HepG2 (cell line): ENCODE measurements at regions not wholly inside any gene's neighbourhood (a gene's known extent, or its start where the extent isn't known, plus 50 kb on each side); places are given as distances from the start of the nearest gene placed in this dataset.

Experiments used
- ATAC-seq: fragments of 200-7000 bp; cut with Tn5 transposase; 3 replicates; pipeline ENCODE4 v1.9.1; 2020; ENCODE audit warnings: mild to moderate bottlenecking, moderate library complexity
- BruUV-seq: library from RNA; stranded (reverse); fragments of 400-500 nt; replicated peaks from 2 replicates; lab custom pipeline; 2021; lab: Mats Ljungman, UMichigan
- CTCF ChIA-PET: fragments of 300-600 bp; formaldehyde crosslinking; extraction: SDS; loops from one replicate; lab custom pipeline; 2021; ENCODE audit warnings: low total read pairs, inconsistent platforms, low intra/inter-chr PET ratio; lab: Yijun Ruan, JAX
- POLR2A ChIA-PET: fragments of 350-600 bp; sonication (Branson Sonifier 250); formaldehyde crosslinking; loops from one replicate; lab custom pipeline; 2020; ENCODE audit warnings: antibody characterized with exemption, inconsistent platforms; lab: Yijun Ruan, JAX
- DNase-seq: peaks from one replicate; pipeline ENCODE4 v3.0.0-alpha.2; 2015; ENCODE audit warnings: low spot score
- FAIRE-seq: peaks from 3 replicates; lab custom pipeline; 2011; peaks lifted over from hg19 to GRCh38; lab: Jason Lieb, UNC
- H2AFZ ChIP-seq: one replicate; pipeline ENCODE4 v1.6.1; 2011; ENCODE audit warnings: low read length, inconsistent platforms
- H3K27ac ChIP-seq: fragments of 300-600 bp; 3 replicates; pipeline ENCODE4 v1.8.0; 2011; ENCODE audit warnings: mixed run types, mild to moderate bottlenecking, mixed read lengths, low read length, inconsistent platforms; ENCODE audit not compliant: insufficient read depth; ENCODE audit errors: extremely low read length
- H3K27me3 ChIP-seq, 2 experiments: fragments of 200-600 bp in 1 of 2; 2 replicates in 1 of 2; 3 replicates in 1 of 2; pipeline versions ENCODE4 v1.6.0 to v1.8.0; 2011; ENCODE audit warnings: low read length in 2 of 2, mild to moderate bottlenecking in 2 of 2, moderate library complexity in 2 of 2, inconsistent platforms in 1 of 2; ENCODE audit not compliant: insufficient read depth in 2 of 2, control insufficient read depth in 1 of 2
- H3K36me3 ChIP-seq, 2 experiments: fragments of 200-600 bp in 1 of 2; replicated peaks in 1 of 2; 2 replicates in 1 of 2; 3 replicates in 1 of 2; pipeline versions ENCODE4 v1.5.1 to v1.8.0; 2011; ENCODE audit warnings: low read length in 2 of 2, inconsistent platforms in 1 of 2; ENCODE audit not compliant: insufficient read depth in 2 of 2, control insufficient read depth in 1 of 2
- H3K4me1 ChIP-seq: 2 replicates; pipeline ENCODE4 v1.5.1; 2012; ENCODE audit warnings: low read length, inconsistent platforms; ENCODE audit not compliant: insufficient read depth
- H3K4me2 ChIP-seq: 2 replicates; pipeline ENCODE4 v1.6.0; 2011; ENCODE audit warnings: low read depth, low read length, inconsistent platforms
- H3K4me3 ChIP-seq, 3 experiments: fragments of 200-600 bp in 1 of 3; sonication (generic), shearing (Covaris generic) in 1 of 3; replicated peaks in 1 of 3; 2 replicates each; pipeline ENCODE4 v1.5.1; 2011 to 2016; ENCODE audit warnings: low read length in 3 of 3, inconsistent platforms in 2 of 3, low read depth in 2 of 3, mild to moderate bottlenecking in 2 of 3, control low read depth in 1 of 3, mixed read lengths in 1 of 3; ENCODE audit not compliant: insufficient read depth in 1 of 3
- H3K79me2 ChIP-seq: one replicate; pipeline ENCODE4 v1.6.1; 2011; ENCODE audit warnings: low read length, inconsistent platforms; ENCODE audit not compliant: insufficient read depth
- H3K9ac ChIP-seq: 2 replicates; pipeline ENCODE4 v1.6.0; 2011; ENCODE audit warnings: mild to moderate bottlenecking, low read depth, low read length, inconsistent platforms; ENCODE audit not compliant: insufficient read depth
- H3K9me3 ChIP-seq: 2 replicates; pipeline ENCODE4 v1.5.1; 2012; ENCODE audit warnings: mild to moderate bottlenecking, low read length
- H4K20me1 ChIP-seq: 2 replicates; pipeline ENCODE4 v1.6.0; 2011; ENCODE audit warnings: inconsistent platforms, mild to moderate bottlenecking, low read length, moderate library complexity; ENCODE audit not compliant: insufficient read depth
- ATF7-NPFF ChIP-seq: sonication (generic); formaldehyde crosslinking; IDR thresholded peaks from 2 replicates; pipeline ENCODE4 v1.8.1; 2023; ENCODE audit warnings: mild to moderate bottlenecking, low read depth, missing genetic modification reagents, moderate library complexity
- CEBPB ChIP-seq: IDR thresholded peaks from 2 replicates; pipeline ENCODE4 v1.6.1; 2011; ENCODE audit warnings: low read depth, low read length, improper control_type of control experiment, borderline replicate concordance
- HOXA3 ChIP-seq: sonication (generic); formaldehyde crosslinking; IDR thresholded peaks from 2 replicates; pipeline ENCODE4 v1.5.0; 2020; ENCODE audit warnings: missing genetic modification reagents
- MIER3 ChIP-seq: IDR thresholded peaks from 2 replicates; pipeline ENCODE4 v1.6.1; 2016; ENCODE audit warnings: missing compliant biosample characterization, borderline replicate concordance
- SP1 ChIP-seq, 2 experiments: fragments of 450-650 bp in 1 of 2; sonication (generic) in 1 of 2; formaldehyde crosslinking in 1 of 2; IDR thresholded peaks; 2 replicates each; pipeline versions ENCODE4 v1.4.0 to v1.6.1; 2016 to 2020; ENCODE audit warnings: missing genetic modification reagents in 1 of 2
- TBX2 ChIP-seq: sonication (generic); formaldehyde crosslinking; IDR thresholded peaks from 2 replicates; pipeline ENCODE4 v1.5.0; 2020; ENCODE audit warnings: missing genetic modification reagents, mild to moderate bottlenecking, borderline replicate concordance
- TMF1 ChIP-seq: sonication (generic); formaldehyde crosslinking; IDR thresholded peaks from 2 replicates; pipeline ENCODE4 v1.8.1; 2022; ENCODE audit warnings: low read depth, missing genetic modification reagents
- ZNF17 ChIP-seq: sonication (generic); formaldehyde crosslinking; IDR thresholded peaks from 2 replicates; pipeline ENCODE4 v1.5.0; 2020; ENCODE audit warnings: mild to moderate bottlenecking, missing genetic modification reagents
- ZNF326 ChIP-seq: sonication (generic); formaldehyde crosslinking; IDR thresholded peaks from 2 replicates; pipeline ENCODE4 v1.4.0; 2020; ENCODE audit warnings: missing genetic modification reagents, borderline replicate concordance
- ZNF547 ChIP-seq: sonication (generic); formaldehyde crosslinking; IDR thresholded peaks from 2 replicates; pipeline ENCODE4 v1.5.1; 2020; ENCODE audit warnings: mild to moderate bottlenecking, missing genetic modification reagents
- ZNF589 ChIP-seq: sonication (generic); formaldehyde crosslinking; conservative IDR thresholded peaks from 2 replicates; pipeline ENCODE4 v1.8.0; 2022; ENCODE audit warnings: mild to moderate bottlenecking, moderate library complexity, missing genetic modification reagents
- ZNF598 ChIP-seq: sonication (generic); formaldehyde crosslinking; IDR thresholded peaks from 2 replicates; pipeline ENCODE4 v1.5.1; 2020; ENCODE audit warnings: mild to moderate bottlenecking, missing genetic modification reagents, borderline replicate concordance
- ZNF614 ChIP-seq: IDR thresholded peaks from 2 replicates; pipeline ENCODE4 v1.6.1; 2018; ENCODE audit warnings: missing biosample characterization, missing genetic modification reagents, inconsistent platforms, borderline replicate concordance
- ZNF615 ChIP-seq: sonication (generic); formaldehyde crosslinking; IDR thresholded peaks from 2 replicates; pipeline ENCODE4 v1.5.0; 2020; ENCODE audit warnings: mild to moderate bottlenecking, missing genetic modification reagents, borderline replicate concordance
- ZNF660 ChIP-seq: sonication (generic); formaldehyde crosslinking; IDR thresholded peaks from 2 replicates; pipeline ENCODE4 v1.5.1; 2020; ENCODE audit warnings: mild to moderate bottlenecking, low read depth, missing genetic modification reagents, borderline replicate concordance
- ZNF850 ChIP-seq: sonication (generic); formaldehyde crosslinking; conservative IDR thresholded peaks from 2 replicates; pipeline ENCODE4 v1.9.0; 2021; ENCODE audit warnings: mild to moderate bottlenecking, missing genetic modification reagents
- WGBS: methylation state at CpG from one replicate; pipeline ENCODE4 v1.1.6; 2017; ENCODE audit warnings: low lambda C conversion rate; 5-methylcytosine and 5-hydroxymethylcytosine counted together
- in situ Hi-C: cut with HindIII; loops from 2 replicates; pipeline ENCODE4 v1.10.0; 2017; ENCODE audit warnings: low pct_unique_long_range_greater_than_20kb; ENCODE audit not compliant: extremely low pct_ligation_motif_present
- intact Hi-C: fragments of 100-400 bp; cut with micrococcal nuclease; formaldehyde crosslinking; loops from one replicate; pipeline ENCODE4 v1.10.0; 2022; ENCODE audit not compliant: unreplicated experiment
- TF ChIP-seq, protein P1 (sequence below): sonication (generic); formaldehyde crosslinking; conservative IDR thresholded peaks from 2 replicates; pipeline ENCODE4 v1.8.0; 2022; ENCODE audit warnings: low read depth, missing genetic modification reagents
- TF ChIP-seq, protein P2 (sequence below): sonication (generic); formaldehyde crosslinking; conservative IDR thresholded peaks from 2 replicates; pipeline ENCODE4 v1.4.0; 2020; ENCODE audit warnings: mild to moderate bottlenecking, missing genetic modification reagents, moderate library complexity
- TF ChIP-seq, protein P3 (sequence below): sonication (generic); formaldehyde crosslinking; conservative IDR thresholded peaks from 2 replicates; pipeline ENCODE4 v1.4.0; 2020; ENCODE audit warnings: missing genetic modification reagents

DNA sequence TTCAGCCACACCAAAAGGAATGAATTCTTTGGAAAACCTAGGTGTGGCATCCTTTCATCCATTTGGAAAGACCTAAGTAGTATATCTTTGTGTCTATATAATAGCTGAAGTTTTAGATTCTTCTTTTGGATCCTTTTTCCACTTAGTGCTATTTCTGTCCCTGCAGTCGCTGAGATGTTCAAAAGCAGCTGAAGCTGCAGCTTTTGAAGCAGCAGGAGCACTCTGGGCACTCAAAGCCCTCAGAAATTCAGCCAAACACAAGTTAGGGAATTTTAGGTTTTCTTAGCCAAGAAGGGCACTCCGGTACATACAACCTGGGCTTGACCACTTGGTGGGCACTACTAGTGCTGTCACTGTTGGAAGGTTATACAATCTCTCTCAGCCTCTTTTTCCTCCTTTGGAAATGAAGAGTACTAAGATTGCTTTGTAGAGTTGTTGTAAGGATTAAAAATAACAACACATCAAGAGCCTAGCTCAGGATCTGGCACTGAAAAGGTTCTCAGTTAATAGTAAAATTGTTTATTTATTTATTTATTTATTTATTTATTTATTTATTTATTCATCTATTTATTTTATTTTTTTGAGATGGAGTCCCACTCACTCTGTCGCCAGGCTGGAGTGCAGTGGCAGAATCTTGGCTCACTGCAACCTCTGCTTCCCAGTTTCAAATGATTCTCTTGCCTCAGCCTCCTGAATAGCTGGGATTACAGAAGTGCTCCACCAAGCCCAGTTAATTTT, 71.9 kb upstream of the SLC22A16 start:
- no TSS peak for BruUV-seq
- TF ChIP-seq TMF1 (no peak), ZNF547 (CRISPR knock-in tag) (no peak), MIER3 (CRISPR knock-in tag) (no peak), ZNF615 (no peak), ATF7-NPFF (no peak), ZNF850 (CRISPR knock-in tag) (no peak), ZNF614 (CRISPR knock-in tag) (no peak), ZNF17 (CRISPR knock-in tag) (no peak), ZNF589 (CRISPR knock-in tag) (no peak), ZNF660 (CRISPR knock-in tag) (no peak), CEBPB (no peak), SP1 (IDR thresholded peaks at IDR 0.05) (no peak), SP1 (CRISPR knock-in tag; IDR thresholded peaks at IDR 0.05) (no peak), ZNF598 (CRISPR knock-in tag) (no peak), TBX2 (CRISPR knock-in tag) (no peak), ZNF326 (CRISPR knock-in tag) (no peak), HOXA3 (CRISPR knock-in tag) (no peak)
- TF ChIP-seq, protein P1, sequence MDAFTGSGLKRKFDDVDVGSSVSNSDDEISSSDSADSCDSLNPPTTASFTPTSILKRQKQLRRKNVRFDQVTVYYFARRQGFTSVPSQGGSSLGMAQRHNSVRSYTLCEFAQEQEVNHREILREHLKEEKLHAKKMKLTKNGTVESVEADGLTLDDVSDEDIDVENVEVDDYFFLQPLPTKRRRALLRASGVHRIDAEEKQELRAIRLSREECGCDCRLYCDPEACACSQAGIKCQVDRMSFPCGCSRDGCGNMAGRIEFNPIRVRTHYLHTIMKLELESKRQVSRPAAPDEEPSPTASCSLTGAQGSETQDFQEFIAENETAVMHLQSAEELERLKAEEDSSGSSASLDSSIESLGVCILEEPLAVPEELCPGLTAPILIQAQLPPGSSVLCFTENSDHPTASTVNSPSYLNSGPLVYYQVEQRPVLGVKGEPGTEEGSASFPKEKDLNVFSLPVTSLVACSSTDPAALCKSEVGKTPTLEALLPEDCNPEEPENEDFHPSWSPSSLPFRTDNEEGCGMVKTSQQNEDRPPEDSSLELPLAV (CRISPR knock-in tag) = no peak
- TF ChIP-seq, protein P2, sequence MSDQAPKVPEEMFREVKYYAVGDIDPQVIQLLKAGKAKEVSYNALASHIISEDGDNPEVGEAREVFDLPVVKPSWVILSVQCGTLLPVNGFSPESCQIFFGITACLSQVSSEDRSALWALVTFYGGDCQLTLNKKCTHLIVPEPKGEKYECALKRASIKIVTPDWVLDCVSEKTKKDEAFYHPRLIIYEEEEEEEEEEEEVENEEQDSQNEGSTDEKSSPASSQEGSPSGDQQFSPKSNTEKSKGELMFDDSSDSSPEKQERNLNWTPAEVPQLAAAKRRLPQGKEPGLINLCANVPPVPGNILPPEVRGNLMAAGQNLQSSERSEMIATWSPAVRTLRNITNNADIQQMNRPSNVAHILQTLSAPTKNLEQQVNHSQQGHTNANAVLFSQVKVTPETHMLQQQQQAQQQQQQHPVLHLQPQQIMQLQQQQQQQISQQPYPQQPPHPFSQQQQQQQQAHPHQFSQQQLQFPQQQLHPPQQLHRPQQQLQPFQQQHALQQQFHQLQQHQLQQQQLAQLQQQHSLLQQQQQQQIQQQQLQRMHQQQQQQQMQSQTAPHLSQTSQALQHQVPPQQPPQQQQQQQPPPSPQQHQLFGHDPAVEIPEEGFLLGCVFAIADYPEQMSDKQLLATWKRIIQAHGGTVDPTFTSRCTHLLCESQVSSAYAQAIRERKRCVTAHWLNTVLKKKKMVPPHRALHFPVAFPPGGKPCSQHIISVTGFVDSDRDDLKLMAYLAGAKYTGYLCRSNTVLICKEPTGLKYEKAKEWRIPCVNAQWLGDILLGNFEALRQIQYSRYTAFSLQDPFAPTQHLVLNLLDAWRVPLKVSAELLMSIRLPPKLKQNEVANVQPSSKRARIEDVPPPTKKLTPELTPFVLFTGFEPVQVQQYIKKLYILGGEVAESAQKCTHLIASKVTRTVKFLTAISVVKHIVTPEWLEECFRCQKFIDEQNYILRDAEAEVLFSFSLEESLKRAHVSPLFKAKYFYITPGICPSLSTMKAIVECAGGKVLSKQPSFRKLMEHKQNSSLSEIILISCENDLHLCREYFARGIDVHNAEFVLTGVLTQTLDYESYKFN (CRISPR knock-in tag) = no peak
- TF ChIP-seq, protein P3, sequence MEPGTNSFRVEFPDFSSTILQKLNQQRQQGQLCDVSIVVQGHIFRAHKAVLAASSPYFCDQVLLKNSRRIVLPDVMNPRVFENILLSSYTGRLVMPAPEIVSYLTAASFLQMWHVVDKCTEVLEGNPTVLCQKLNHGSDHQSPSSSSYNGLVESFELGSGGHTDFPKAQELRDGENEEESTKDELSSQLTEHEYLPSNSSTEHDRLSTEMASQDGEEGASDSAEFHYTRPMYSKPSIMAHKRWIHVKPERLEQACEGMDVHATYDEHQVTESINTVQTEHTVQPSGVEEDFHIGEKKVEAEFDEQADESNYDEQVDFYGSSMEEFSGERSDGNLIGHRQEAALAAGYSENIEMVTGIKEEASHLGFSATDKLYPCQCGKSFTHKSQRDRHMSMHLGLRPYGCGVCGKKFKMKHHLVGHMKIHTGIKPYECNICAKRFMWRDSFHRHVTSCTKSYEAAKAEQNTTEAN (CRISPR knock-in tag) = no peak
- DNase-seq (no peak), ATAC-seq (no peak), FAIRE-seq (no peak)
- ChIA-PET POLR2A (no interaction called here), CTCF (no interaction called here)
- H4K20me1 ChIP-seq = no peaks in the 10 kb centered on the region
- no peak overlapping the region for H3K4me3 ChIP-seq
- H3K9ac ChIP-seq = no peak overlapping the region
- no peaks in the 10 kb centered on the region for H3K27me3 ChIP-seq
- intact Hi-C loops = no loop called here
- in situ Hi-C loops = no loop called here
- no peak overlapping the region for H2AFZ ChIP-seq
- H3K27ac ChIP-seq = no peak overlapping the region
- no peak overlapping the region for H3K4me2 ChIP-seq
- peaks cover 82% of the 10 kb centered on the region for H3K4me1 ChIP-seq
- no peaks in the 10 kb centered on the region; a peak in 1 of 5 replicates for H3K36me3 ChIP-seq
- H3K9me3 ChIP-seq = peaks cover 25% of the 10 kb centered on the region
- WGBS = 93% methylated on average over 3 of the region's 3 CpGs
- no peaks in the 10 kb centered on the region for H3K79me2 ChIP-seq
